ENCODE measurements at regions not wholly inside any gene's neighbourhood (a gene's known extent, or its start where the extent isn't known, plus 50 kb on each side); places are given as distances from the start of the nearest gene placed in this dataset.

GRCh38 chr11:19635332-19635731 lies 77.3 kb upstream of the NAV2 start:
- Histone ChIP-seq H3K27me3 (no peaks in the 10 kb centered on the region), H3K4me1 (ENCODE audit: insufficient read depth) (no peaks in the 10 kb centered on the region), H3K4me2 (no peak overlapping the region), H2AFZ (no peak overlapping the region), H3K9me3 (ENCODE audit: low read depth) (no peaks in the 10 kb centered on the region), H3K4me3 (no peak overlapping the region), H3K27ac (no peak overlapping the region), H3K79me2 (no peaks in the 10 kb centered on the region), H3K9me2 (replicated peaks; ENCODE audit: insufficient read depth) (no peaks in the 10 kb centered on the region), H4K20me1 (ENCODE audit: insufficient read depth, poor library complexity, severe bottlenecking) (no peaks in the 10 kb centered on the region), H3K36me3 (replicated peaks; ENCODE audit: insufficient read depth, low read depth) (no peaks in the 10 kb centered on the region)
- TF ChIP-seq EZH2phosphoT487 (IDR thresholded peaks at IDR 0.05; ENCODE audit: low read depth, severe bottlenecking, unreplicated experiment) (no peak), EZH2 (IDR thresholded peaks at IDR 0.05; ENCODE audit: borderline replicate concordance) (no peak), CTCF (IDR thresholded peaks at IDR 0.05; ENCODE audit: poor library complexity) (no peak)
- DNase-seq (ENCODE audit: low spot score), result no peak
- 94% methylated on average over 3 of the region's 3 CpGs for WGBS (ENCODE audit: low lambda C conversion rate, missing lambda C conversion rate)

- no peak overlapping the region for H2AFZ ChIP-seq
- 89% methylated on average over 7 of the region's 7 CpGs for WGBS (ENCODE audit: low lambda C conversion rate, missing lambda C conversion rate)
- TF ChIP-seq EZH2 (IDR thresholded peaks at IDR 0.05; ENCODE audit: borderline replicate concordance) (no peak), CTCF (IDR thresholded peaks at IDR 0.05; ENCODE audit: poor library complexity) (no peak), EZH2phosphoT487 (IDR thresholded peaks at IDR 0.05; ENCODE audit: low read depth, severe bottlenecking, unreplicated experiment) (no peak)
Observed at GRCh38 chr11:19633276-19633675, 79.4 kb upstream of the NAV2 start.

GRCh38 chr11:19632499-19632834 lies 80.2 kb upstream of the NAV2 start:
- no peak overlapping the region for H2AFZ ChIP-seq
- no peaks in the 10 kb centered on the region for H3K27me3 ChIP-seq
- no peaks in the 10 kb centered on the region for H3K79me2 ChIP-seq
- H3K9me2 ChIP-seq (replicated peaks; ENCODE audit: insufficient read depth), result no peaks in the 10 kb centered on the region
- no peak overlapping the region for H3K4me3 ChIP-seq
- H3K9me3 ChIP-seq (ENCODE audit: low read depth), result no peaks in the 10 kb centered on the region
- H3K27ac ChIP-seq, result no peak overlapping the region
- TF ChIP-seq CTCF (IDR thresholded peaks at IDR 0.05; ENCODE audit: poor library complexity) (no peak), EZH2phosphoT487 (IDR thresholded peaks at IDR 0.05; ENCODE audit: low read depth, severe bottlenecking, unreplicated experiment) (no peak), EZH2 (IDR thresholded peaks at IDR 0.05; ENCODE audit: borderline replicate concordance) (no peak)
- no peak for DNase-seq (ENCODE audit: low spot score)
- no peaks in the 10 kb centered on the region for H3K36me3 ChIP-seq (replicated peaks; ENCODE audit: insufficient read depth, low read depth)
- H4K20me1 ChIP-seq (ENCODE audit: insufficient read depth, poor library complexity, severe bottlenecking), result no peaks in the 10 kb centered on the region
- H3K4me1 ChIP-seq (ENCODE audit: insufficient read depth), result no peaks in the 10 kb centered on the region
- 50% methylated on average over 3 of the region's 3 CpGs for WGBS (ENCODE audit: low lambda C conversion rate, missing lambda C conversion rate)
- H3K4me2 ChIP-seq, result no peak overlapping the region

More at GRCh38 chr11:19633276-19633675, 79.4 kb upstream of the NAV2 start:
- Histone ChIP-seq H3K79me2 (no peaks in the 10 kb centered on the region), H3K27me3 (no peaks in the 10 kb centered on the region), H3K9me2 (replicated peaks; ENCODE audit: insufficient read depth) (no peaks in the 10 kb centered on the region), H3K4me2 (no peak overlapping the region), H3K9me3 (ENCODE audit: low read depth) (no peaks in the 10 kb centered on the region), H3K4me3 (no peak overlapping the region), H3K4me1 (ENCODE audit: insufficient read depth) (no peaks in the 10 kb centered on the region), H3K27ac (no peak overlapping the region), H4K20me1 (ENCODE audit: insufficient read depth, poor library complexity, severe bottlenecking) (no peaks in the 10 kb centered on the region), H3K36me3 (replicated peaks; ENCODE audit: insufficient read depth, low read depth) (no peaks in the 10 kb centered on the region)
- no peak for DNase-seq (ENCODE audit: low spot score)
